ENCODE measurements at regions not wholly inside any gene's neighbourhood (a gene's known extent, or its start where the extent isn't known, plus 50 kb on each side); places are given as distances from the start of the nearest gene placed in this dataset.

DNA sequence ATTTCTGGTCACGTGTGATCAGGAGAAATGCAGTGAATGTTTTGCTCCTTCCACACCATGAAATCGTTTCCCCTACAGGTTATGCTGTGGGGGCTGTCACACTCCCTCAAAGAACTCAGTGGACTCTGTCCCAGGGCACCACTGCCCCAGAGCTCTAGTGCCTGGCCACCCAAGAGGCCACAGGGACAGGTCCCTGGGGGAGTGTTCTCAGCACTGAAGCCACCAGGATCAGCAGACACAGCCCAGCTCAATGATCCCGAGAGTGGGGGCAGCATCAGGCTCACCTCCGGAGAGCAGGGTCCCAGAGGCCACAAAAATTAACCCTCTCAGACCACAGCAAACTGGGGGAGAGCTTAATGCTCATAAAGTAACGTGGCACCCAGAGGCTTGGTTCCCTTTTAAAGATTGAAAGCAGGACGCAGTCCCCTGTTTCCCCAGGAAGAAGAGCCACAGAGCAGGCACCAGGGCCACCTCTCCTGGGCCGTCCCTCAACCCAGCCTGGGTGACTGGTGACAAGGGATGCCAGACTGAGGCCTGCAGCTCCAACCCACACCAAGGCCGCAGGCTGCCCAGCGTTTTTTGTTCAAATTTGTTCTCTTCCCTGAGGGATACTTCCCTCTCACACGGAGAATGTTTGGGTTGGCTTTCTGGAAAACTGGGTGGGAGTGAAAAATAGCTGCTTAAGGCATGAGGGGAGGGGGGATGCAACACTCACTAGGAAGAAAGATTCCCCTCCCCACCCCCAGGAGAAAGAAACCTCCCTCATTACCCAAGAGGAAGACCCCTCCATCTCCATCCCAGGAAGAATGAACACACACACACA is 123.3 kb upstream of the IGF1R start (continued):
- TF ChIP-seq ZBTB21 (CRISPR knock-in tag; IDR thresholded peaks at IDR 0.05; ENCODE audit: borderline replicate concordance) (no peak), CREM (CRISPR knock-in tag; IDR thresholded peaks at IDR 0.05) (no peak), CREB1 (CRISPR knock-in tag; IDR thresholded peaks at IDR 0.05) (no peak), CBFB (CRISPR knock-in tag; IDR thresholded peaks at IDR 0.05; ENCODE audit: low read depth) (no peak), ZNF263 (CRISPR knock-in tag; IDR thresholded peaks at IDR 0.05; ENCODE audit: low read depth) (no peak), ZNF416 (CRISPR knock-in tag; IDR thresholded peaks at IDR 0.05) (no peak)
- TF ChIP-seq, protein P1, sequence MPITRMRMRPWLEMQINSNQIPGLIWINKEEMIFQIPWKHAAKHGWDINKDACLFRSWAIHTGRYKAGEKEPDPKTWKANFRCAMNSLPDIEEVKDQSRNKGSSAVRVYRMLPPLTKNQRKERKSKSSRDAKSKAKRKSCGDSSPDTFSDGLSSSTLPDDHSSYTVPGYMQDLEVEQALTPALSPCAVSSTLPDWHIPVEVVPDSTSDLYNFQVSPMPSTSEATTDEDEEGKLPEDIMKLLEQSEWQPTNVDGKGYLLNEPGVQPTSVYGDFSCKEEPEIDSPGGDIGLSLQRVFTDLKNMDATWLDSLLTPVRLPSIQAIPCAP (CRISPR knock-in tag; IDR thresholded peaks at IDR 0.05), result no peak
- TF ChIP-seq, protein P2, sequence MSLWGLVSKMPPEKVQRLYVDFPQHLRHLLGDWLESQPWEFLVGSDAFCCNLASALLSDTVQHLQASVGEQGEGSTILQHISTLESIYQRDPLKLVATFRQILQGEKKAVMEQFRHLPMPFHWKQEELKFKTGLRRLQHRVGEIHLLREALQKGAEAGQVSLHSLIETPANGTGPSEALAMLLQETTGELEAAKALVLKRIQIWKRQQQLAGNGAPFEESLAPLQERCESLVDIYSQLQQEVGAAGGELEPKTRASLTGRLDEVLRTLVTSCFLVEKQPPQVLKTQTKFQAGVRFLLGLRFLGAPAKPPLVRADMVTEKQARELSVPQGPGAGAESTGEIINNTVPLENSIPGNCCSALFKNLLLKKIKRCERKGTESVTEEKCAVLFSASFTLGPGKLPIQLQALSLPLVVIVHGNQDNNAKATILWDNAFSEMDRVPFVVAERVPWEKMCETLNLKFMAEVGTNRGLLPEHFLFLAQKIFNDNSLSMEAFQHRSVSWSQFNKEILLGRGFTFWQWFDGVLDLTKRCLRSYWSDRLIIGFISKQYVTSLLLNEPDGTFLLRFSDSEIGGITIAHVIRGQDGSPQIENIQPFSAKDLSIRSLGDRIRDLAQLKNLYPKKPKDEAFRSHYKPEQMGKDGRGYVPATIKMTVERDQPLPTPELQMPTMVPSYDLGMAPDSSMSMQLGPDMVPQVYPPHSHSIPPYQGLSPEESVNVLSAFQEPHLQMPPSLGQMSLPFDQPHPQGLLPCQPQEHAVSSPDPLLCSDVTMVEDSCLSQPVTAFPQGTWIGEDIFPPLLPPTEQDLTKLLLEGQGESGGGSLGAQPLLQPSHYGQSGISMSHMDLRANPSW (CRISPR knock-in tag; conservative IDR thresholded peaks at IDR 0.05; ENCODE audit: low read depth), result no peak
- TF ChIP-seq, protein P3, sequence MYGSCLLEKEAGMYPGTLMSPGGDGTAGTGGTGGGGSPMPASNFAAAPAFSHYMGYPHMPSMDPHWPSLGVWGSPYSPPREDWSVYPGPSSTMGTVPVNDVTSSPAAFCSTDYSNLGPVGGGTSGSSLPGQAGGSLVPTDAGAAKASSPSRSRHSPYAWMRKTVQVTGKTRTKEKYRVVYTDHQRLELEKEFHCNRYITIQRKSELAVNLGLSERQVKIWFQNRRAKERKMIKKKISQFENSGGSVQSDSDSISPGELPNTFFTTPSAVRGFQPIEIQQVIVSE (CRISPR knock-in tag; IDR thresholded peaks at IDR 0.05; ENCODE audit: borderline replicate concordance), result no peak

DNA sequence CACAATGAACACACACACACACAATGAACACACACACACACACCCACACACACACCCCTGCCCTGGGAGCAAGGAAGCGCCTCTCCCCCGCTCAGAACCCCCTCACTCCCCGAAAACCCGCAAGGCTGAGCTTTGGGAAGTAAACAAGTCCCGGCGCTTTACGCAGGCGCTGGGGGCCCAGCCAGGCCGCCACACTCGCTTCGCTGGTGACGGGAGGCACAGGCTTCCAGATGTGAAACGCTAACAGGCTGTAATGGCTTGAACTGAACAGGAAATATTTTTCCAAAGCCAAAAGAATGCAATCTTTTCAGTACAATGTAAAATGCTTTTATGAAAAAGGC is 122.7 kb upstream of the IGF1R start:
- Mint-ChIP-seq H3K36me3 (no peaks in the 10 kb centered on the region), H3K4me3 (no peak overlapping the region), H3K9me3 (no peaks in the 10 kb centered on the region), H3K4me1 (peaks cover 19% of the 10 kb centered on the region), H3K27me3 (ENCODE audit: low read depth) (no peaks in the 10 kb centered on the region), H3K27ac (no peak overlapping the region)
- POLR2A ChIA-PET, result no interaction called here
- no peak for TF ChIP-seq OVOL2 (CRISPR knock-in tag; IDR thresholded peaks at IDR 0.05; ENCODE audit: borderline replicate concordance)
- TF ChIP-seq NR1H2 (CRISPR knock-in tag; IDR thresholded peaks at IDR 0.05), result no peak
- TF ChIP-seq CBFB (CRISPR knock-in tag; IDR thresholded peaks at IDR 0.05; ENCODE audit: low read depth), result no peak
- TF ChIP-seq, protein P4, sequence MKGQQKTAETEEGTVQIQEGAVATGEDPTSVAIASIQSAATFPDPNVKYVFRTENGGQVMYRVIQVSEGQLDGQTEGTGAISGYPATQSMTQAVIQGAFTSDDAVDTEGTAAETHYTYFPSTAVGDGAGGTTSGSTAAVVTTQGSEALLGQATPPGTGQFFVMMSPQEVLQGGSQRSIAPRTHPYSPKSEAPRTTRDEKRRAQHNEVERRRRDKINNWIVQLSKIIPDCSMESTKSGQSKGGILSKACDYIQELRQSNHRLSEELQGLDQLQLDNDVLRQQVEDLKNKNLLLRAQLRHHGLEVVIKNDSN (CRISPR knock-in tag; IDR thresholded peaks at IDR 0.05), result no peak
- TF ChIP-seq, protein P2 (CRISPR knock-in tag; conservative IDR thresholded peaks at IDR 0.05; ENCODE audit: low read depth), result no peak
- no peak for TF ChIP-seq ZNF232 (CRISPR knock-in tag; IDR thresholded peaks at IDR 0.05)
- CTCF ChIA-PET, result interaction anchor here (0.6 to 1.7 kb wide), 3 partner anchors 122 to 375 kb away, joined by 3 to 7 read pairs (median 3); partner anchors contain the start of gene IGF1R
- ATAC-seq, result peak; percentile 43
- DNase-seq (ENCODE audit: low spot score), result no peak

DNA sequence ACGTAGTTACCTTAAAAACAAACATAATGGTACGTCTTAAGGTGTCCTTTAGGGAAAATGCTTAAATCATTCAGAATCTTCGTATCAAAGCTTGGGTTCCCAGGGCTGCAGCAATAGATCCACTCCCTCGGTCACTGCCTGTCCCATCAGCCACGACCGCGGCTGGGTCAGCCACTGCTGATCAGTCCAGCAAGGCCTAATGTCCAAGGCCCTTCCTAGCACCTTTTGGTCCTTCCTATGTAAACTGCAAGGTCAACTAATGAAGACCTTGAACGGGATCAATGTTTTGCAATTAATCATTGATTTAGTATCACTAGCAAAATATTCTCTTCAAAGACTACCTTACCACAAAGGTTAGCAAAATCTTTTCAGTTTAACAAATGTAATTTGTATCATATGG is 122.2 kb upstream of the IGF1R start:
- Mint-ChIP-seq H3K4me1 (peaks cover 19% of the 10 kb centered on the region), H3K27ac (no peak overlapping the region), H3K9me3 (no peaks in the 10 kb centered on the region), H3K27me3 (ENCODE audit: low read depth) (no peaks in the 10 kb centered on the region), H3K4me3 (no peak overlapping the region), H3K36me3 (no peaks in the 10 kb centered on the region)
- TF ChIP-seq MYBL2 (CRISPR knock-in tag; IDR thresholded peaks at IDR 0.05), result no peak
- no peak for TF ChIP-seq NR1H2 (CRISPR knock-in tag; IDR thresholded peaks at IDR 0.05)
- ChIA-PET CTCF (interaction anchor here (1.6 to 1.7 kb wide), 2 partner anchors 121 to 325 kb away, joined by 3 to 7 read pairs; partner anchors contain the start of gene IGF1R), POLR2A (no interaction called here)
- DNase-seq (ENCODE audit: low spot score), result no peak
- ATAC-seq, result no peak

All from WTC11 (cell line).